GM21717 (cell line): ENCODE measurements at regions not wholly inside any gene's neighbourhood (a gene's known extent, or its start where the extent isn't known, plus 50 kb on each side); places are given as distances from the start of the nearest gene placed in this dataset.
"Not testable (repeated sequence)": the region's sequence is repeated elsewhere in the genome, so short reads cannot be mapped to it uniquely, and the experiment has no call there.

Experiments used
- ATAC-seq: cut with Tn5 transposase; IDR thresholded peaks from one replicate; pipeline ENCODE4 v1.9.1; 2021; ENCODE audit warnings: mild to moderate bottlenecking, moderate library complexity; ENCODE audit not compliant: unreplicated experiment

DNA sequence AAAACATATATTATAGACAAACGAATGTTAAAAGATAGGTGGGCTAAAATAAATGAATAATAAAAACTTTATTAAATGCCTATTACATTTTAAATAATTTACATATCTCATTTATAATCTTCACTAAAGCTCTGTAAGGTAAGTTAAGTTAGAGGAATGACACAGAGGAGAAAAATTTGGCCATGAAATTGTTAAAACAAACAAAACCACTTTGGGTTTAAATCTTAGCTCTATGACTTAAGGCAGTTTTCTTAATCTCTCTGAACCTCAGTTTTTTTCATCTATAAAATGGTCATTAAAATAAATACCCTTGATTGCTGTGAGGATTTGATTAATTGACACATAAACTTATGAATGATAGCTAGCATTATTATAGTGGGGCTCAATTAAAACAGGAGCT, 404.8 kb upstream of the ATP11B start:
- ATAC-seq, result no peak

- no peak for ATAC-seq
Measured at GRCh38 chr3:182389071-182389815, 404.1 kb upstream of the ATP11B start.

- ATAC-seq, result no peak
Measured at GRCh38 chr3:182390421-182390820, 402.9 kb upstream of the ATP11B start.

GRCh38 chr3:182392182-182392937, 400.9 kb upstream of the ATP11B start:
- ATAC-seq, result no peak

DNA sequence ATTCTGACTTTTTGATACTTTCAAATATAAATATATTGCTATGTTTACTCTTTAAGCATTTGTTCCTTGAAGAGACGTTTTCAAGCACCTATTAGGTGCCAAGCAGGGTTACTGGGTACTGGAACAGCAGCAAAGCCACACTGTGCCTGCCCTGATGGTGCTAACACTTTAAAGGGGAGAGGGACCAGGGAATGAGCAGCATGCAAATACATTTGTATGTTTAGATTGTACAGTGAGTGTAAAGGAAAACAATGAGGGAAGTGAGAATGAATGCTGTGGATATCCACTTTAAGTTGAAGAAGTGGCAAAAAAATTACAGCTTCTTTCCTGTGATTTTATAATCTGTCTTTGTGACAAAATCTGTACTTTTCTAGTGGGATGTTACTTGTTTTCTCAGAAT, 400.2 kb upstream of the ATP11B start:
- ATAC-seq, result no peak

DNA sequence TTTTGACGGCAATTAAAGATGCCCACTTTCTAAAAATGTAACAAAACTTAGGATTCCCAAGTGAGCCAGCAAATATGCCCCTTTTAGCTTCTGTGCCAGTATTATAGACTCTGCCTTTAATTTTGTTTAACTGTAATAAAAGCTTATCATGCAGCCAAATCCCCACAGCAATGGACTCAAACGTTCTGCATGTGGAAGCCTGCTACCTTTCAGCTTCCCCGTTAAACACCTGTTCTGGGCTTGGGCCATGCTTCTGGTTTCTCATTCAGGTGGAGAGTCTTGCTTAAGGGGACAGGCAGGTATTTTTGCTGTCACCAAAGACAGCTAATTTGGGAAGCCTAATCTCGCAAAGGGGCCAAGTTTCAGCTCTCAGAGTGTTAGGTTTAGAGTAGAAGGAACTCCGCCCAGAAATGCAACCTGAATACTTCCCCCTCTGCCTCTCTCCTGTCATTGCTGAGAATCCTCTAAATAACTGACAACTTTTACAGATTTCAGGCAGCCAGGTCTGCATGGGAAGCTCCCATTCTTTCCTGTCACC, 399.4 kb upstream of the ATP11B start:
- no peak for ATAC-seq

DNA sequence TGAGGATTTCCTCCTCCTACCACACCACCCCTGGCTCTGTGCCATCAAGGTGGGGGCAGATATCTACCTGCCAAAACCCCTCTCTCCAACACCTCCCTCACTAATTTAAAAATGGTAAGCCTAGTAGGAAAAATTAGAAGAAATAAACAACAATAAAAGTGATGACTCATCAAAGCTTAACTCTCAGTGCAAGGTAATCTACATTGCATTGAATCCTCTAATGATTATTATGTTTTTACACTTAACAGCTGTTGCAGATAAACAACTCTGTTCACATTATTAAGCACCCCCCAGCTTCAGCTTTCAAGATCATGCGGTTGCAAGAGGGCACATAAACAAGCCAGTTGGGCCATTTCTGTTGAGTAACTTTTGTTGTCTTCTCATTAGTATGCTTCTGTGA, 396.1 kb upstream of the ATP11B start:
- no peak for ATAC-seq

- no peak for ATAC-seq
Measured at GRCh38 chr3:182399978-182400737, 393.1 kb upstream of the ATP11B start.

GRCh38 chr3:182400838-182401237, 392.5 kb upstream of the ATP11B start:
- no peak for ATAC-seq

DNA sequence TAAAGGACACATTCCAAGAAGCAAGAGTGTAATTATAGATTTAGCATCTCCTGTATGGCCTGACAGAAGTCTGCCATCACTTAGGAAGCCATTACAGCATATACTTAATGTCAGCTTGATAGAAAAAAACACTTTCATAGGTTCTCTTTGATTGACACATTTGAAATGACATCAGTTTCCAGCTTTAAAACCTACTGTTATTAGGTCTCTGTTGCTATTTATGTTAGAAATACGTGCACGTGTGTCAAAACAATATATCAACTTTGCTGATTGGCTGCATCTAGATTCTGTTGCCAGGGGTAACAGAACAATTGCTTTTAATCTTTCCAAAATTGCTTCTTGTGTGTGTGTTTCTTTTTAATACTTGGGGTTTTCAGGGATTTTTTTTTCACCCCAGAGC, 389.3 kb upstream of the ATP11B start:
- ATAC-seq, result no peak

- no peak for ATAC-seq
Measured at GRCh38 chr3:182405759-182406158, 387.5 kb upstream of the ATP11B start.

DNA sequence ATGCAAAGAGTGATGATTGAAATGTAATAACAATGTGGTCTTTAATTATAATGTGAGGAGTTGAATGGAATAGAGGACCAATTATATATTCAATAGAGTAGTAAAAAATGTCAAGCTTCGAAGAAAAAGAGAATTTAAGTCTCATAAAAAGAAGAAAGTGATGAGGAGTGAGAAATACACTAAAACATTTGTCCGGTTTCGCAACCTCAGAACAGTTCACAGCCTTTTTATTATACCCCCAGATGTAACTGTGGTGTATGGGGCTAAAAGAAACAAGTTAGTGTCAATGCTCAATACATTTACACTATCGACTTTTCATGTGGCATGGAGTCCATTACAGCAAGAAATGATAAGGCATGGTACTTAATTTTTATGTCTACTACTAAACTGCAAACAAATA, 386.5 kb upstream of the ATP11B start:
- ATAC-seq, result no peak

DNA sequence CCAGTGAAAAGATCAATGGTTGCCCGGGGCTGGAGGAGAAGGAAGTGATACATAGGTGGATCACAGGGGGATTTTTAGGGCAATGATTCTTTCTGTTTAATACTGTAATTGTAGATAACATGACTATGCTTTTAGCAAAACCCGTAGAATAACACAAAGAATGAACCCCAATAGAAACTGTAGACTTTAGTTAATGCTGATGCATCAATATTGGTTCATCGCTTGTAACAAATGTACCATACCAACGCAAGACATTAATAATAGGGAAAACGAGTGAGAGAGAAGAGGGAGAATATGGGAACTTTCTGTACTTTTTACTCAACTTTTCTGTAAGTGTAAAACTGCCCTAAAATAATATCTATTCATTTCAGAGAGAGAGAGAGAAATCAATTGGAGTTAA, 383.3 kb upstream of the ATP11B start:
- no peak for ATAC-seq

- ATAC-seq, result no peak
Measured at GRCh38 chr3:182412066-182412465, 381.2 kb upstream of the ATP11B start.

DNA sequence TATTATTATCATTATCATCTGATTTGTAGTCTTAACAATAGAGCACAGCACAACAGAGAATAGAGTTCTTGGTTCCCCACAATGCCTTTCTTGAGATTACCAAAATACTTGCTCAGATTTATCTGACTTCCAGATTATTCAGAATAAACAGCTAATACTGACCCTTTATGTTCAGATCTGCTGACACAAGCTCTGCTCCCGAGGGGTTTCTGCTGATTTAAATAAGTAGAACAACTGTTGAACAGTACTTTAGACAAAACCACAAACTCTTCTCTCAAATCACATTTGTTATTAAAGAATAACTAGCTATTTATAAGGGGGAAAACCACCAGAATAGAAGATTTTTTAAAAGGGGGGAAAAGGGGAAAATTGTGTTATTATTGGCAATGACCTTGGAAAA, 380.2 kb upstream of the ATP11B start:
- ATAC-seq, result no peak

GRCh38 chr3:182413682-182414081, 379.6 kb upstream of the ATP11B start:
- no peak for ATAC-seq

GRCh38 chr3:182414586-182414985, 378.7 kb upstream of the ATP11B start:
- no peak for ATAC-seq

DNA sequence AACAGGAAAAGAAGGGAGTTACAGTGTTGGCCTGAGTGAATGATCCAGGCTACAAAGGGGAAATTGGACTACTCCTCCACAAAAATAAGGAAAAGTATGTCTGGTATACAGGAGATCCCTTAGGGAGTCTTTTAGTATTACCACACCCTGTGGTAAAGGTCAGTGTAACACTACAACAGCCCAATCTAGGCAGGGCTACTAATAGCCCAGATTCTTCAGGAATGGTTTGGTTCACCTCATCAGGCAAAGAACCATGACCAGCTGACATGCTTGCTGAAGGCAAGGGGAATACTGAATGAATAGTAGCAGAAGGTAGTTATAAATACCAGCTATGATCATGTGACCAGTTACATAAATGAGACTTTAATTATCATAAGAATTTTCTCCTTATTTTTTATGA, 372.6 kb upstream of the ATP11B start:
- no peak for ATAC-seq

- no peak for ATAC-seq
Measured at GRCh38 chr3:182424006-182424405, 369.3 kb upstream of the ATP11B start.

DNA sequence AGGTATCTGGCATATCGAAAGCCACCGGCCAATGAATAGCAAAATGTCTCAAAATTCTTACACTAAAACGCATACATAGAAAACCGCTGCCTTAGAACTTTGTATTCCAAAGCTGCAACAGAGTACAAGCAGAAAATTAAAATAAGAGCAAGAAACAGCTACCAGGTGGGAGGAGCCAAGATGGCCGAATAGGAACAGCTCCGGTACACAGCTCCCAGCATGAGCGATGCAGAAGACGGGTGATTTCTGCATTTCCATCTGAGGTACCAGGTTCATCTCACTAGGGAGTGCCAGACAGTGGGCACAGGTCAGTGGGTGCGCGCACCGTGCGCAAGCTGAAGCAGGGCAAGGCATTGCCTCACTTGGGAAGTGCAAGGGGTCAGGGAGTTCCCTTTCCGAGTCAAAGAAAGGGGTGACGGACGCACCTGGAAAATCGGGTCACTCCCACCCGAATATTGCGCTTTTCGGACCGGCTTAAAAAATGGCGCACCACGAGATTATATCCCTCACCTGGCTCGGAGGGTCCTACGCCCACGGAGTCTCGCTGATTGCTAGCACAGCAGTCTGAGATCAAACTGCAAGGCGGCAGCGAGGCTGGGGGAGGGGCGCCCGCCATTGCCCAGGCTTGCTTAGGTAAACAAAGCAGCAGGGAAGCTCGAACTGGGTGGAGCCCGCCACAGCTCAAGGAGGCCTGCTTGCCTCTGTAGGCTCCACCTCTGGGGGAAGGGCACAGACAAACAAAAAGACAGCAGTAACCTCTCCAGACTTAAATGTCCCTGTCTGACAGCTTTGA, 367.2 kb upstream of the ATP11B start:
- ATAC-seq, result not testable (repeated sequence)

GRCh38 chr3:182431972-182432371, 361.3 kb upstream of the ATP11B start:
- not testable (repeated sequence) for ATAC-seq
